ENCODE measurements at regions not wholly inside any gene's neighbourhood (a gene's known extent, or its start where the extent isn't known, plus 50 kb on each side); places are given as distances from the start of the nearest gene placed in this dataset.
"Not testable (repeated sequence)": the region's sequence is repeated elsewhere in the genome, so short reads cannot be mapped to it uniquely, and the experiment has no call there.

DNA sequence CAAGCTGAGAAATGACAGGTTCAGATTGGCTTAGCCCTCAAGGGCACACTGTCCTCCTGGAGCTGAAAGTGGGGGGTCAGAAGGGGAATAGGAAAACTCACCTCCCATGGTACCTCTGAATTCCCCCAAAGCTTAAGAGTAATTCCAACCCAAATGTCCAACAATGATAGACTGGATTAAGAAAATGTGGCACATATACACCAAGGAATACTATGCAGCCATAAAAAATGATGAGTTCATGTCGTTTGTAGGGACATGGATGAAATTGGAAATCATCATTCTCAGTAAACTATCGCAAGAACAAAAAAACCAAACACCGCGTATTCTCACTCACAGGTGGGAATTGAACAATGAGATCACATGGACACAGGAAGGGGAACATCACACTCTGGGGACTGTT lies 173.6 kb upstream of the PDE10A start:
- not testable (repeated sequence) for H3K27me3 ChIP-seq; H3K27ac ChIP-seq; H3K9me3 ChIP-seq (replicated peaks); H3K4me3 ChIP-seq; DNase-seq; H3K36me3 ChIP-seq; H3K4me1 ChIP-seq

DNA sequence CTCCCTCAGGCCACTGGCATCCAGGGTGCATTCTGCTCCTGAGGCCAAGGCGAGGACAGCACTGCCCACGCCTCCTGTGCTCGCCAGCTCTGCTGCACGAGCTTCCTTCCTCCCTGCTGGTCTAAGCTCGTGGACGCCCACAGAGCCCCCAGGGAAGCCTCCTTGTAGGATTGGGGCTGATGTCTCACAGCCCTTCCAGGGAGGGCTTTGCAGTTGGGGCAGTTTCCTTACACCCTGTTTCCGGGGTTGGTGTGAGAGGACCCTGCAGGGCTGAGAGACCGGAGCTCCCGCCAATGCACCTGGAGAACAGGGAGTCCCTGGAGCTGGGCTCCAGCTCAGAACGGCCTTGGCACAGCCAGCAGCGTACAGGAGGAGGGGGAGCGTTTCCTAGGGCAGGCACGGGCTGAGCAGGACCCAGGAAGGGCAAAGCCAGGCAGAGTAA lies 172.4 kb upstream of the PDE10A start:
- Histone ChIP-seq H3K27me3 (0 out of 2 replicates have a peak, but pooled peaks cover 3% of the 10 kb centered on the region), H3K9me3 (replicated peaks) (no peaks in the 10 kb centered on the region), H3K27ac (no peak overlapping the region), H3K4me1 (no peaks in the 10 kb centered on the region), H3K36me3 (no peaks in the 10 kb centered on the region), H3K4me3 (no peak overlapping the region)
- DNase-seq, result no peak

DNA sequence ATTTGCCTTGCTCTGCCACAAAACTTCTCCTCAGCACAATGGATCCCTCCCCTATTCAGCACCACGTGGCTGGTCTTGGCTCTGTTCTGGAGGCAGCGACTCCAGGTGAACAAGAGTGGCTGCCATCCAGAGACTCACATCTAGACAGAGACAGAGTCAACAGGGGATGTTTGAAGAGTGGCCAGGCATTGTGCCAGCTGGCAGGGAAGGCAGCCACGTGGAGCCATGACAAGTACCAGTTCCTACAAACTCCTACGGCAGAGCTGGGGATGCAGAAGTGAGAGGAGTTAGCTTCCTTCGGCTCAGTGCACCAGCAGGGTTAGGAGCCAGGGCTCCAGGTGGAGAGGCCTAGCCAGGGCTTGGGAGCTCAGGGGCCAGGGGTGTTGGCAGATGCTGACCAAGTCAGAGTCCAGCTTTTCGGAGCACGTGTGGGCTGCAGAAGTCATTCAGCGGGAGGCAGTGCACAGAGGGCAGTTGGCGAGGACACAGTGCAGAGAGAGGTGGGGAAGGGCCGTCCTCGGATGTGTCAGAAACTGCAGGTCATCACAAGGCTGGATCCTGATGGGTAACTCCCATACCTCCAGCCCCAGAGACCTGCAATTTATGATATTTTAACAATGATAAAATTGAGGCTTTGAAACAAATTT lies 171.7 kb upstream of the PDE10A start:
- Histone ChIP-seq H3K9me3 (replicated peaks) (no peaks in the 10 kb centered on the region), H3K4me3 (no peak overlapping the region), H3K27ac (no peak overlapping the region), H3K4me1 (no peaks in the 10 kb centered on the region), H3K36me3 (no peaks in the 10 kb centered on the region), H3K27me3 (0 out of 2 replicates have a peak, but pooled peaks cover 3% of the 10 kb centered on the region)
- no peak for DNase-seq

DNA sequence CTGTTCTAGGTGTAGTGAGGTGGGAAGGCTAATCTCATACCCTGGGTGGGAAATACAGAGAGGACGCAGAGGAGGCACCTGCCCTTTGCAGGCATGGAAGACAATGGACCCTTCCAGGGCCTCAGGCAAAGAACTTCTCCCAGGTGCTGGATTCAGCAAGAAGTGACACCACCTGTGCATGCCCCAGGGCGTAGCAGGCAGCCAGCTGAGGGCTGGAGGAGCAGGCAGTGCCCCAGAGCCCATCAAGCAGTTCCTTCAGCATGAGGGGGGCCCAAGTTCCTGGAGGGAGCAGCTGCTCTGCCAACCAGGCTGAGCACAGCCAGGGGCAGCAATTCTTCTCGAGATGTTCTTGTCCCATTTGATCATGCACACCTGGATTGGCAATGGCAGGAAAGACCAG lies 170.3 kb upstream of the PDE10A start:
- no peak overlapping the region for H3K4me3 ChIP-seq
- H3K9me3 ChIP-seq (replicated peaks), result no peaks in the 10 kb centered on the region
- no peaks in the 10 kb centered on the region for H3K36me3 ChIP-seq
- H3K27ac ChIP-seq, result no peak overlapping the region
- no peak for DNase-seq
- no peaks in the 10 kb centered on the region for H3K4me1 ChIP-seq
- H3K27me3 ChIP-seq, result no peaks in the 10 kb centered on the region

DNA sequence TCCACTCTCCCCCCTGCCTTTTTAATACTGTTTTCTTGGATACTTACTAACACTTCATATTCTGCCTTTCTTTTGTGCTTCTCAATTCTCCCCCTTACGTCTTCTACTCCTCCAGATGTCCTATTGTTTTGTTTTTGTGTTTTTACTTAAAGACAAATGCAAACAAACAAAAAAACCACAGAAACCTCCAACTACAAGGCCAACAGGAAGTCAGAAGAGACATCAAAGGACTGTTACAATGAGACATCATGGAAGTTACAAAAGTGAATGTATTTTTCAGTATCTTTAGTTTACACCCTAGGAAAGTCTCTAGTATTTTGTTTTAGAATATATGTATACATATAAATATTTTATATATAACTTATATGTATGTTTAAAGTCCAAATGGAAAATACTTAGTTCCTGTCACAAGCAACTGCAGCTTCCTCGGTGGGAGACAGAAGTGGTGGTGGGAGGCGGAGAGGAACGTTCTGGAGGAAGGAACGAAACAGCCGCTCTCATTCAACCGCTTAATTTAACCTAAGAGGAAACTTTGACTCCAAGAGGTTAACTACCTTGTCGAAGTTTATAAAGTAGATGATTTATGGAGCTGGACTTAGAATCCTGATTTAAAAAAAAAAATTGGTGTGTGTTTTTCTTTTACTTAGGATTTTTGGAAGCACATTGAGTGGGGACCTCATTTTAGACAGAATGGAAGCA lies 168.9 kb upstream of the PDE10A start:
- no peak for DNase-seq
- Histone ChIP-seq H3K27me3 (no peaks in the 10 kb centered on the region), H3K9me3 (replicated peaks) (no peaks in the 10 kb centered on the region), H3K27ac (no peak overlapping the region), H3K4me1 (no peaks in the 10 kb centered on the region), H3K4me3 (no peak overlapping the region), H3K36me3 (no peaks in the 10 kb centered on the region)

DNA sequence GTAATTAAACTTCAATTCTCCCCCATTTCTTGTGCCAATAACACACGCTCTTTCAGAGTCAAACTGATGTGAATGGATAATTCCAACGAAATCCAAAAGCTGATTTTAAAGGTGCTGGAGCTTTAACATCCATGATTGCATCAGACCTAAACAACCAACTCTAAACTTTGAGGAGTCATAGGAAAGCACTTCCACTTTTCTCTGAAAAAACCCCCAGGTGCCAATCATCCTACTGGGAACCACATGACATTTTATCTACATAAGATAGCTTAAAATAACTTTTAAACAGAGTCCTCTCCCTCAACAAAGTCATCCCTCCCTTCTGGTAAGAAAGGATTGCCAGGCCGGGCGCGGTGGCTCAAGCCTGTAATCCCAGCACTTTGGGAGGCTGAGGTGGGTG lies 167.7 kb upstream of the PDE10A start:
- Histone ChIP-seq H3K9me3 (replicated peaks) (no peaks in the 10 kb centered on the region), H3K27ac (no peak overlapping the region), H3K36me3 (no peaks in the 10 kb centered on the region), H3K27me3 (no peaks in the 10 kb centered on the region), H3K4me3 (no peak overlapping the region), H3K4me1 (no peaks in the 10 kb centered on the region)
- no peak for DNase-seq

DNA sequence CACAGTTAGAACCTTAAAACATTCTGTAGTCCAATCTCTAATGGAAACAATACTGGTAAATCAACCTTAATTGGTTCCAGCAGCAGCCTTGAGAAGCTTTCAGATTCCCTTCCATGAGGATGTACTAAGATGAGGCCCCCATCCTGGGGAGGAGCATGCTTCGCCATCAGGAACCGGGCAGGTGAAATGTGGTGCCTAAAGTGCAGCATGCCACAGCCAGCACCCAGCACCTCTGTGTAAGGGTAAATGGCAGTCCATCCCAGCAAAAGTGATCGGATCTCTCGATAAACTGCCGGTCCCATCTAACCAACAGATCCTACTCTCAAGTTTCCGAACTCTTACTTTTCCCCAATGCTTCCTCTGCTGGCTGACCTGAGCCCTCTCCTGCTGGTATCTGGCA lies 166.3 kb upstream of the PDE10A start:
- no peaks in the 10 kb centered on the region for H3K9me3 ChIP-seq (replicated peaks)
- H3K4me1 ChIP-seq, result no peaks in the 10 kb centered on the region
- no peak overlapping the region for H3K27ac ChIP-seq
- no peak for DNase-seq
- H3K27me3 ChIP-seq, result no peaks in the 10 kb centered on the region
- no peaks in the 10 kb centered on the region for H3K36me3 ChIP-seq
- H3K4me3 ChIP-seq, result no peak overlapping the region

DNA sequence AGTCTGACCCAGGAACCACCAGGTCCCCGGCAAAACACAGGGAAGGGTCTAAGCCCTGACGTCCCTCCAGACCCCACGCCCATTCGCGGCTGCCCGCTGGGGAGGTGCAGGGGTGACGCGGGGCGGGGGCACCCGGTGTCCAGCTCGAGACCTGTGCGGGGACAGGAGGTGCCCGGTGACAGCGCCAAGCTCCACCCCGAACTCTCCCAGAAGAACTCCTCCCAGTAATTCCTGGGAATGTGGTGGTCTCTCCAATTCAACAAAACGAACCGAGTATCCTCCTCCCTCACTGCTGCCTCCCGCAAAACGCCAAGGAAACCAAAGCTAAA lies 164.1 kb upstream of the PDE10A start:
- Histone ChIP-seq H3K27me3 (no peaks in the 10 kb centered on the region), H3K4me1 (no peaks in the 10 kb centered on the region), H3K27ac (no peak overlapping the region), H3K4me3 (no peak overlapping the region), H3K9me3 (replicated peaks) (no peaks in the 10 kb centered on the region), H3K36me3 (no peaks in the 10 kb centered on the region)
- no peak for DNase-seq

DNA sequence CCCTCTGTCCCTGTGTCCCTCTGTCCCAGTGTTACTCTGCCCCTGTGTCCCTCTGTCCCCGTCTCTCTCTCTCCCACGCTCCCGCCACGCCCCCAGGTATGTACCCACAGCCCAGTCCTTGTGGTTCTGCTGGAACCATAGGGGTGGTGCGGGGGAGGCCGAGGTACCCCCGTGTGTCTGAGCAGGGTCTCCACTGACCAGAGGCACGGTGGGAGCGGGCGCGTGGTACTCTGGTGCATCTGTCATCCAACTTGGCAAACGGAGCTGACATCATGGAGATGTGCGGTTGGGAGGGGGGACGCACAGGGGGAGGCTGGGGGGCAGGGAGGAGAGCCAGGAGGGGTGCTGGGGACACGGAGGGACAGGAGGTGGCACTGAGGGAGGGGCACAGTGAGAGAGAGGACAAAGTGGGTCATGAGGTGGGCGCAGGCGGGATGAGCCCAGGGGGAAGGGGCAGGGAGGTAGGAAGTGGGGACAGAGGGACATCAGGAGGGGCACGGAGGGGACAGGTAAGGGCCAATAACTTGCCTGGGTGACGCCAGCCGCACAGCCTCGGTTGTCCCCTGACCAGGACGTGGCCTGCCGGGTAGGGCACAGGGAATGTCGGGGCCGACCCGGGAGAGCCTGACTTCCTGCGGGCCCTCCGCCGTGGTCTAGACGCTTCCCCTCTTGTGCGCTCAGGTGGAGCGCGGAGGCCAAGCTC lies 163.6 kb upstream of the PDE10A start:
- H3K36me3 ChIP-seq, result no peaks in the 10 kb centered on the region
- DNase-seq, result no peak
- H3K4me1 ChIP-seq, result no peaks in the 10 kb centered on the region
- H3K27me3 ChIP-seq, result no peaks in the 10 kb centered on the region
- H3K27ac ChIP-seq, result no peak overlapping the region
- H3K4me3 ChIP-seq, result no peak overlapping the region
- no peaks in the 10 kb centered on the region for H3K9me3 ChIP-seq (replicated peaks)

DNA sequence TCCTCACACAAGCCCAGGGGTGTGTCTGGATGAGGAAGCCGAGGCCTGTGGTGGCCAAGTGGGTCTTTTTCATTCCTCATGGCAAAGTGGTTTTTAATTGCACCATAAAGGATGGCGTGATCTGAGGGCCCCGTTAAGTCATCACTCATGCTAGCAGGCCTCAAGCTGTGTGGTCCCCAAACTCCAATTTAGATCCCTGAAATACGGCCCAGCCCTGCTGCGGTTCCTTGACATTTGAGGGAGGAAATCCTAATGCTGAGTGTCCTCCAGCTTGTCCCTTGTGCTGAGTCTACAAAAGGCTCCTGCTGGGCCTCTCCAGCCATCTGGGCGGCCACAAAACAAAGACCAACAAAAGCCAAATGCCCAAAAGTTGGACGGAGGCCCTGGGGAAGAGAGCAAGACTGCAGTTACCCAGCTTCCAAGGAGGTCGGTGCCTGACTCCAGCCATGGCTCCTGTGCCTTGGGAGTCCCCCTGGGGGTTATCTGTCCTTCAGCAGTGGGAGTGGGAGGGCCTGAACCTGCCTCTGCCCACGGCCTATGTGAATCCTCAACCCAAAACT lies 162.3 kb upstream of the PDE10A start:
- Histone ChIP-seq H3K4me3 (no peak overlapping the region), H3K27me3 (no peaks in the 10 kb centered on the region), H3K9me3 (replicated peaks) (no peaks in the 10 kb centered on the region), H3K27ac (no peak overlapping the region), H3K36me3 (no peaks in the 10 kb centered on the region), H3K4me1 (no peaks in the 10 kb centered on the region)
- no peak for DNase-seq

DNA sequence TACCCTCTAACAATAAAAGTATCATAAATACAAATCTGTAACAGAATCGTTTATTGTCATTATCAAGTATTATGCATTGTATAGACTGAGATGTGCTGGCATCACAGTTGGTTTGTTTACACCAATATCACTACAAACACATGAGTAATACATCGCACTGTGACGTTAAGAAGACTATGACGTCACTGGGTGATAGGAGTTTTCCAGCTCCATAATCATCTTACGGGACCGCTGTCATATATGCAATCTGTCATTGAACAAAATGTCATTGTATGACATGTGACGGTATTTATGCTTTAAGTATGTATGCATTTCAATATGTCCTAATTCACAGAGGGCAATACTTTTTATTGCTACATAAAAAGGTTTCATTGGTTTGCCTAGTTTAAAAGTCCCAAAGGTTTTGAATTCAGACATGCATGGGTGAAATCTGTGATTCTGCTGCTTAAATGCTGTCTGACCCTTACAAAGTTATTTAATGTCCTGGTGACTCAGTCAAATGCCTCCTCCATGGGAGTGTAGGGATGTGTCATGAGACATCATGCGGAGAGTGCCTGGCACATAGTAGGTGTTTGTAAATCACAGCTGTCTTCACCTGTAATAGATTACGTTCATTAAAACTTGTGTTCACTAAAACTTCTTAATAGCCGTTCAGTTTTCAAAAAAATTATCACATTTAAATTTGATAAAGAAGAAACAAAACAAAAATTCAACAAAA lies 160.7 kb upstream of the PDE10A start:
- H3K4me3 ChIP-seq, result no peak overlapping the region
- no peaks in the 10 kb centered on the region for H3K9me3 ChIP-seq (replicated peaks)
- DNase-seq, result no peak
- no peaks in the 10 kb centered on the region; the same call in 1 of the 2 replicates for H3K27me3 ChIP-seq
- H3K27ac ChIP-seq, result no peak overlapping the region
- no peaks in the 10 kb centered on the region for H3K4me1 ChIP-seq
- H3K36me3 ChIP-seq, result no peaks in the 10 kb centered on the region

DNA sequence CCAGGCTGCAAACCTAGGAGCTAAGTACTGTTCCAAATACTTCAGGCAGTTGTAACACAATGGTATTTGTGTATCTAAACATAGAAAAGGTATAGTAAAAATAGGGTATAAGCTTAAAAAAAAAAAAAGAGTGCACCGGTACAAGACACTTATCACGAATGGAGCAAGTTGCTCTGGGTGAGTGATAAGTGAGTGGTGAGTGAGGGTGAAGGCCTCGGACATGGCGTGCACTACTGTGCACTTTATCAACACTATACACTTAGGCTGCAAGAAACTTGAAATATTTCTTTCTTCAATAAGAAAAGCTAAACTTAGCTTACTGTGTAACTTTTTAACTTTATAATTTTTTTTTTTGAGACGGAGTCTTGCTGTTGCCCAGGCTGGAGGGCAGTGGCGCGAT lies 159.5 kb upstream of the PDE10A start:
- Histone ChIP-seq H3K36me3 (no peaks in the 10 kb centered on the region), H3K27me3 (no peaks in the 10 kb centered on the region; the same call in 1 of the 2 replicates), H3K4me1 (no peaks in the 10 kb centered on the region), H3K4me3 (no peak overlapping the region), H3K27ac (no peak overlapping the region), H3K9me3 (replicated peaks) (no peaks in the 10 kb centered on the region)
- DNase-seq, result no peak

DNA sequence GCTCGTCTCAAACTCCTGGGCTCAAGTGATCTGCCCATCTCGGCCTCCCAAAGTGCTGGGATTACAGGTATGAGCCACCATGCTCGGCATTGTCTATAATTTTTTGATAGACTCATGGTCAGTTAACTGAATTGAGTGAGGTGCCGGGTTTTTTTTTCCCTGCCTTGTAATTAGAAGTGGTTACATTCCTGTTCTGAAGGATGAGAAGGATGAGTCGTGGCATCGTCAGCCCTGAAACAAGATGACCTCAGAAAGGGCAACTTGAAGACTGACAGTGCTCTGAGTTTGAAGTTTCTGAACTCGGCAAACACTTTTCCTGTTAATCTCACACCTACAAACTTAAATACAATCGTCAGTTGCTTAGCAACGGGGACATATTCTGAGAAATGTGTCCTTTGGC lies 158.7 kb upstream of the PDE10A start:
- no peak for DNase-seq
- no peak overlapping the region for H3K27ac ChIP-seq

DNA sequence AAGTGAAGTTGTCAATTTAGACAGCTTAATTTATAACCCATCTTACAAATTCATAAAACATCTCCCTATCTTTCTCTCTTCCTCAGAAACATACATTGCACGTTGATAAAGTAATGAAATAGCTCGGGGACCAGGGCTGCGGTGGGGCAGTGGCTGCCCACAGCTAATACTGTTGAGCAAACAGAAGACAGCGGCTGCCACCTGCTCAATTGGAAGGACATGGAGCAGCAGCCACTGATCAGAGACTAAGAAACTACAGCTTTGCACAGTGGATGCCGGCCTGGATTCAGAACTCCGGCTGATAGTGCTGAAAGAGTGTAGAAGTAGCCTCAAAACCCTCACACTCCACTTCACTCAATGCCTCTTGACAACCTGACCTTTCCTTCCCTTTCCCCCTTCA lies 157.9 kb upstream of the PDE10A start:
- no peaks in the 10 kb centered on the region for H3K9me3 ChIP-seq (replicated peaks)
- H3K27ac ChIP-seq, result no peak overlapping the region
- H3K27me3 ChIP-seq, result no peaks in the 10 kb centered on the region; the same call in 1 of the 2 replicates
- H3K36me3 ChIP-seq, result no peaks in the 10 kb centered on the region
- no peak for DNase-seq
- no peak overlapping the region for H3K4me3 ChIP-seq
- no peaks in the 10 kb centered on the region for H3K4me1 ChIP-seq

More for the DNA sequence above, 158.7 kb upstream of the PDE10A start:
- Histone ChIP-seq H3K27me3 (no peaks in the 10 kb centered on the region; the same call in 1 of the 2 replicates), H3K4me3 (no peak overlapping the region), H3K9me3 (replicated peaks) (no peaks in the 10 kb centered on the region), H3K4me1 (no peaks in the 10 kb centered on the region), H3K36me3 (no peaks in the 10 kb centered on the region)

DNA sequence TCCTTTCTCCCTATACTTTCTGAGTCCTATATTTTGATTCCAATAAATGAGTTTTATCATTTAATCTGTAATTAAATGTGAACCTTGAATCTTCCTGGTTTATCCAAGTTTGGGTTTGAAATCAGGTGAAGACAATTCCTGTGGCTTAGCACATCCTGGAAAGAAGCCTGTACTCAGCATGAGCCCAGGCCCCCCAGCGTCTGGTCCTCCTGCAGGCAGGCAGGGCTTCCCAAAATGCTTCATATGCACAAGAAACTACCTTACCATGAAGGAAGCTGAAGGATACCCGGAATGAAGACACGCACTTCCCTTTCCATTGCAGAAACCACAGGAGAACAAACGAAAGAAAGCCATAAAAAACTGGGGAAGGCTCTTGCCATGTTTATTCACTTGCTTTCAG lies 157.4 kb upstream of the PDE10A start:
- Histone ChIP-seq H3K4me3 (no peak overlapping the region), H3K36me3 (no peaks in the 10 kb centered on the region), H3K4me1 (no peaks in the 10 kb centered on the region), H3K9me3 (replicated peaks) (no peaks in the 10 kb centered on the region), H3K27ac (no peak overlapping the region), H3K27me3 (no peaks in the 10 kb centered on the region; the same call in none of the 2 replicates)
- DNase-seq, result no peak
